ENCODE measurements at regions not wholly inside any gene's neighbourhood (a gene's known extent, or its start where the extent isn't known, plus 50 kb on each side); places are given as distances from the start of the nearest gene placed in this dataset.

DNA sequence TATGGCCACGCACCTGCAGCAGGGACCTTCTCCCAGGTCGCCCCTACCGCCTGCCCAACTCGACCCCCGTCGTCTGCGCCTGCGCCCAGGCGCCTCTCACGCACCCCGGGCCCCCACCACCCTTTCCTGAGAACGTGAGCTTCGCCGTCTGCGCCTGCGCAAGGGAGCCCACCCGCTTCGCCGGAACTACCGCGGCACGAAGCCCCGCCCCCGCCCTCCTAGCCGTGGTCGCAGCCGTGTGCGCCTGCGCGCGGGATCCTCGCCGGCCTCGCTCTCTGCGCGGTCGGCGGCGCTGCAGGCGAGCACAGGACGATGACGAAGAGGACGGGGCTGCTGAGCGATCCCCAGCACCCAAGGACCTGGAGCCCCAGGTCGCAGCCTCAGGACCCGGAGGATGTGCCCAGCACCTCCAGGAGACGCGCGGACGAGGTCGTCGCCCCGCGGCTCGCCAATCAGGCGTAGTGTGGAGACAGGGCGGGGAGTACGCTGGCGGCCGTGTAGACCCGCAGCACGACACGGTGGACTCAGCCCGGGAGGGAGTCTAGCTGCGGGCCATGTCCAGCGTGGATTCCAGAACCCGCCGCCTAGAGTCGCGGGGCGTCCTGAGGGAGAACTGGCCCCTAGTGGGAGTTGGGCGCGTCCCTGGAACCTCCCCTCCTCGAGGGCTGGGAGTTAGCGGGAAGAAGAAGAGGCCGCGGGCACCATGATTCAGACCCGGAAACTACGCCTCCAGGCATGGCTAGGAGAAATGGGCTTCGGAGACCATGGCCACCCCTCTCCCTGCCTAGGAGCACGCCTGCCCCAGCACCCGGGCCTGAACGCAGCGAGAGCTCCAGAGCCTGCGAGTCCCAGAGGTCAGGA lies 1120.8 kb upstream of the TMEM132C start:
- TF ChIP-seq TAF1 (IDR thresholded peaks at IDR 0.05; ENCODE audit: low read depth) (no peak), REST (IDR thresholded peaks at IDR 0.05; ENCODE audit: low read depth) (no peak), YY1 (IDR thresholded peaks at IDR 0.05; ENCODE audit: low read depth) (no peak), RAD21 (IDR thresholded peaks at IDR 0.05; ENCODE audit: low read depth) (no peak), CREB1 (IDR thresholded peaks at IDR 0.05; ENCODE audit: low read depth) (no peak)
